Mesenteric fat pad (tissue), 1 donor: ENCODE measurements at regions not wholly inside any gene's neighbourhood (a gene's known extent, or its start where the extent isn't known, plus 50 kb on each side); places are given as distances from the start of the nearest gene placed in this dataset.

ENCODE experiments used
- DNase-seq: peaks from one replicate; pipeline ENCODE4 v3.0.0-alpha.2; 2020; ENCODE audit warnings: low spot score
- donor health status: DM: yes; HTN: yes; CAD: no.

DNA sequence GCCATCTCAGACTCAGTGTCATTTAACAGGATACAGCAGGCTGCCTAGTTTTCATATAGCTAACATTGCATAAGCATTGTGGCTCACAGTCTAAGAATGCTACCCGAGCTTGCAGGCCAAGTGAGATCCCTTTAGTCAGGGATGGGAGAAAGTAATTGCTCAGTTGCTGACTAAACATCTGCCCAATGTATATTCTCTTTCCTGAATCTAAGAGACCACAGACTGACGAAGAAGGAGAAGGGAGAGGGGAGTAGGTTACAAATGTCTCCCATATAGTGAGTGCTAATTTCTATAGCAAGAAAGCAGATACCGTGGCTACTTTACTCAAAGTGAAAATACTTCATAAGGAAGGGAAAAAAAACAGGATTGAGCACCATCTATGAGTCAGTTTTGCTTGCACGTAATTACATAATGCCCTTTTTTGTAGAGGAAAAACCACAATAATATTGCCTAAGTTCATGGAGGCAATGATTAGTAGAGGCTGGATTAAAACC lies 453.9 kb downstream of the COG6 start:
- DNase-seq, result no peak

DNA sequence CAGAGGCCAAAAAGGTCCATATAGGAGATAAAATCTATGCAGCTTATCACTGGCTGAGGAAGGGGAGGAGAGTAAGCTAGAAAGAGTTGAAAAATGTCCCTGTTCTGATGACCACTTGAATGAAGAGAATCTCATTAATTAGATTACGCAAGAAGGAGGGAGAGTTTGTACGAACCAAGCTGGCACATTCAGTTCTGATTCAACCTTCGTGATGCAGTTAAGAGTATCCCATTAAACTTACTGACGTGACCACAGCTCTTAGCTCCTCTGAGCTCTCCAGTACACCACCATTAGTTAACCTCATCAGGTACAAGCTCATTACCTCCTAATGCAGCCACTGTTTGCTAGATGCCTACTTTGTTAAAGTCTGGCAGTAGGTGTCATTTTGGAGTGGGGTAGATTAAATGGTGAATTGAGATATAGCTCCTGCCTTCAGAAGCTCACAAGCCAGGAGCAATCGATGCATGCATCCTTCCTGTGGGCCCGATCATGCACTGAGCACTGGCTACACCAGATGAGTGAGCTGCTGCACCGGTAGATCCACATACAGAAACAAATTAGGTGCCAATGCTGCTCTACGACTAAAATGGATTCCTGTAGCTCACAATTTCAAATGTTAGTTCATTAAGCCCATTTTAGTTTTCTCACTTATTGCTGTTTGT lies 458.3 kb downstream of the COG6 start:
- DNase-seq, result no peak

DNA sequence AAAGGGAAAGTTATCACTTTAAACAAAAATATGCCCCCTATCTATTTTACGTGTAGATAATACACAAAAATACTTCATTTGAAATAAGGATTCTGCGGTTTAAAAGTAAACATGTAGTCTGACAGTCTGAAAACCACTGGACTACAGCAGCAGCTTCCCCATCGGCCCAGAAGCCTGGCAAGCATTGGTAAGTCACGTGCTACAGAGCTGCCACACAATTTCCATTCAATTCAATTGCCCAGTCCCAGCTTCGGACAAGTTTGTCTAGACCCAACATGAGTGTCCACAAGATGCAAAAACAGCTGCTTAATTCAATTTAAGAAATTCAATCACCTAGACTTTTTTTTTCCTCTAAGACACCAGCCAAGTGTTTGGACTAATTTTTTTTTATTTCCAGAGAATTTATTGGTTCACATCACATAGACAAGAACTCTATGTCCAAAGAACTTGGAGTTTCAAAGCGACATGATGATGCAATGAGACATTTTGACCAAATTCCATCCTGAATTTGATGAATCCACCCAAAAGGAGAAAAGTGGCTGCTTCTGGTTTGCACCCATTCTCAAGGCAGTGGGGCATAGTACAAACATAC lies 458.9 kb downstream of the COG6 start:
- DNase-seq, result no peak

DNA sequence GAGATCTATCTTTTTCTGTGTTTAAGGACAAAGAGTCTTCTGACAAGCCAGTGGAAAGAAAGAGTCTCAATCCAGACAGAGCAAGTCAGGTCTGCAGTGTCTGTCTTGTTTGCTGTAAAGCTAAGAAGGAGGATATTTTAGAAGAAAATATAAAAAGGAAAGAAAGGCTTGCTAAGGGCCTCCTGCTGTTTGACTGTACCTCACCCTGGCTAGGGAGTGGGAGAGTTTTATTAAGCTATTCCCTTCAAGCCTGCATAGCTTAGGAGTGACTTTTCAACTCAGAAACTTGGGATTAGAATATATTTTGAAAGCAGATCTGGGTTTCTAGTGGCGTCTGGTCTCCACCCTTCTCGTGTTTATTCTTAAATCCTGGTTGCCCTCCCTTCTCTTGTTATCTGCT lies 460.0 kb downstream of the COG6 start:
- DNase-seq, result no peak

DNA sequence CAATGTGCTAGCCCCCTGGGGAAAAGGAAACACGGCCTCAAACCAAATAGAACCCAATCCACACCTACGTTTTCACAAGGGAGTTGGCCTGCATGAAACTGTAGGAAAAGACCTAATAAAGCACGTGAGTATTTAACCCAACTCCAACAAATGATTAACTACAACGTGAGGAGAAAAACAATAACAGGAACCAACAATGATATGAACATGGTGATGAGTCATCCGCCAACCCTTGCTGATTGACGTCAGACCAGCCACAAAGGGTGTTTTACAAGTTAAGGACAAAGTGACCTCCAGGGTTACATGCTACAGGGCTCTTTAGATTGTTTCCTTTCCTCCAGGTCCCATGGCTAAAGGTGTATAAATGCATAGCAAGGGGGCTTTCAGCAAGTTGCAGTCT lies 460.5 kb downstream of the COG6 start:
- DNase-seq, result no peak

DNA sequence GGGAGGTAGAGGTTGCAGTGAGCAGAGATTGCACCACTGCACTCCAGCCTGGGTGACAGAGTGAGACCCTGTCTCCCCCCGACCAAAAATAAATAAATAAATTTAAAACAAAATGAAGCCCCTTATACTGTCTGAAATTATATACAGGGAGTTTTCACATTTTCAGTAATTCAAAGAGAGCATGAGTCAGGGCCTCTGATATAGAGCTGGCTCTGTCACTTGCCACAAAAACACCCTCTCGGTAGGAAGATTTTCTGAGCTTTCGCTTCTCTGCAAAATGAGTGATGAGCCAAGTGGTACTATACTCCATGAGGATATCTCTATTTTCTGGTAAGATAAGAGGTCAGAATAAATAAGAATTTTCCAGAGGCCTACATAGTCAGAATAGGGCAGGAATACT lies 462.9 kb downstream of the COG6 start:
- no peak for DNase-seq

DNA sequence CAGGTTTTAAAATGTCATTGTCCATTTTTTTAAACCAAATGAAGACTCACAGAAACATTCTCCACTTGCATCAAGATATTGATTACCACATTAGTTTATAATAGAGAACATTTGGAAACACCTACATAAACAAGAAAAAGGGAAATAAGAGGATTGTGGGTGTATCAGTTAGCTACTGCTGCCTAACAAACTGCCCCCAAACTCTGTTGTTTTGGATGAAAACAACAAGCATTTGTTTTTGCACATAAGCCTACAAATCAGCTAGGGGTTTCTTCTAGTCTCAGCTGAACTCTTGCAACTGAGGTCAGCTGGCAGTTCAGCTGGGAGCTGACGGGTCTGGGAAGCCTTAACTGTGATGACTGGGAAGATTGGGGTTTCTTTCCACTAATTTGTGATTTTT lies 464.4 kb downstream of the COG6 start:
- DNase-seq, result no peak

DNA sequence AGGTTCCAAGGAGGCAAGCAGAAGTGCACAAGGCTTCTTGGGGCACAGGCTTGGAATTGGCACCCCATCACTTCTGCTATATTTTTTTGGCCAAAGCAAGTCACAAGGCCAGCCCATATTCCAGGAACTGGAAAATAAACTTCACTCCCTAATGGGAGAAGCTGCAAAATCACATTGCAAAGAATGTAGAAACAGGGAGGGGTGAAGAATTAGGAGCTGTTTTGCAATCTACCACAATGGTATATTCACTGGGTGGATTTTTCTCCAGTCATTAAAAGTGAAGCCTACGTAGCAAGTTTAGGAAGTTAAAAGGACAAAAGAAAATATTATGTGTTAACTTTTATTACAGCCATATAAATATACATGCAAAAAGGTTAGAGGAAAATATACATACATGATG lies 464.8 kb downstream of the COG6 start:
- no peak for DNase-seq

DNA sequence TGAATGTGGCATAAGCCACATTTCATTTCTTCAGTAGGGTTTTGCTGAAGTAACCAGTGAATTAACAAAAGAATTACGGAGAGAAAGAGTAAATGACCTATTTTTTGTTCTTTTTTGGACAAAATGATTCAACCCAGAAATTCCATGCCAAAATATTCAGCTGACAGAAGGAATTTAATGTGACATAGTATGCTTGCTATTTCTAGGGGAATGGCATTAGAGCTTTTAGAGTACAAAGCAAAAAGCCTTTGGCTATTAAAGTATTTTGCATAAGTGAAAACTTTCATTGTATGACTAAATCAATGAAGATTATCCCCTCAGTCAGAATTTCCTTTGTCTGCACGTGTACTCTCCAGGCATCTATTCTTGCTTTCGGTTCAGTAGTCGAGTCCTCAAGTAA lies 465.3 kb downstream of the COG6 start:
- no peak for DNase-seq

DNA sequence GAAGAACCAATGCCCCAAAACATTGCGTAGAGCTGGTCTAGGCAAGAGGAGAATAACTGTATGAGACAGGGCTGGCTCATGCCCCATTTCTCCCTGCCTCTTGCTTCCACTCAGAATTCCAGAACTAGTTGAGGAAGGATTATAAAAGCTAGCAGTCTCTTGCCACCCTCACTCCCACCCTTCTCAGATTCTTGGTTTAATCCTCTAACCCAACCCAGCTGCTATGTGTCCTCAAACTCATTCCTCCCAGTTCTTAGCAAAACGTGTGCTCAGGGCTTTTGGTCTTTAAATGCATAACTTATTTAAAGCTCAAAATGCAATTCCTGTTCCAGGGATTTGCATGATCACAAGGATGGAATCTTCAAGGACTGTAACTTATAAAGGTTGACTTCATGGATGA lies 466.3 kb downstream of the COG6 start:
- no peak for DNase-seq

DNA sequence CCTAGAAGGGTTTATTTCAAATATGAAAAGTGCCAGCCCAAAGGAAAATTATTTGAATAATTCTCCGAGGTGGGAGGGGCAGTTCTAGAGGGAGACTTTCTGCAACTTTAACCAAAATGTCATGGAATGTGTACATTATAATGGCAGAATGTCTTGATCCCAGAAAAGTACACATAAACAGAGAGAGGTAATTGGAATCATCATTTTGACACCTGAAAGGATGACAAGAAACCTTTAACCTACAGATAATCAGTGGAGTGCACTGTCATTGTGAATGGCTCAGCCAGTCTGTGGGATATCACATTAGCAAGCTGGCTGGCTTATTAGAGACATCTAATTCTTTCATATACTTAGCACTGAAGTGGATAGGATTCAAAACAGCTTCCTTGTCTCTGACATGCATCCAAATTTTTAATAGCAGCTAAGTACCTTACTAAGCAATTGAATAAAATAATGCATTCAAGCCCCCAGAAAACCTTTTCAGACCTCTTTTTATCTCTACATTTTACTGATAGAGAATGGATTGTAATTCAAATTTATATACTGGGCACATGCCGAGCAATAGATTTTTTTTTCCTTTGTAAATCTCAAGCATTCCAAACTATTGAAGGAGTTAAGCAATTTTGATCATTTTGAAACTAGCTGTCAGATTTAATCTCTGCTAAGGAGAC lies 468.6 kb downstream of the COG6 start:
- no peak for DNase-seq

DNA sequence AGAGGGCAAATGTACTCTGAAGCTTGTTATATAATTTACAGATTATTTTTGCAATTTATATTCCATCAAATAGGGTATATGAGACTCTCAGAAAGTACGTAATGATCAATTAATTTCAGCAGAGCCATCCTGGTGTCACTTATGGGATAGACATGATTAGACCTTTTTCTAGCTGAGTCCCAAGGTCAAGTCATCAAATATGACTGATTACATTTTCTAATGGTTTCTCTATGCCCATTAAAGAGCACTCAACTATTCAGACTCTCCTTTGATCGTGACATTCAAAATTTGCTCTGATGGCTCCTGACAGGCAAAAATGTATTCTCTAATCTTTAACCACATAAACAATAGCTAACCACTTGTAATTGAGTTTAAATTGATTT lies 469.2 kb downstream of the COG6 start:
- no peak for DNase-seq

DNA sequence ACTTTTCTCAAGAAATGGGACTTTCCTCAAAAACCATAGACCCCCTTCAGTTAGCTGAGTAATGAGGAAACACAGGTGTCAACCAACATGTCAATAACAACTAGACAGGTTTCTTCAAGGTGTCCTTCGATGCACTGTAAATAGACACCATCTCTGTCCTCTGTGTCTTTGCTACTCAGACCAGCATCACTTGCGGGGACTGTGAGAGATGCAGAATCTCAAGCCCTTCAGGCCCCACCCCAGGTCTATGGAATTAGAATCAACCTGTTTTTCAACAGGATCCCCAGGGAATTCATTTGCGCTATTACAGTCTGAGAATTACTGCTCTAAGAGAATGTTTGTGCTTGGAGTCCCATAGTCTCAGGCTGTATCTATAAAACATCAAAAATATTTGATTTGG lies 469.9 kb downstream of the COG6 start:
- DNase-seq, result no peak

DNA sequence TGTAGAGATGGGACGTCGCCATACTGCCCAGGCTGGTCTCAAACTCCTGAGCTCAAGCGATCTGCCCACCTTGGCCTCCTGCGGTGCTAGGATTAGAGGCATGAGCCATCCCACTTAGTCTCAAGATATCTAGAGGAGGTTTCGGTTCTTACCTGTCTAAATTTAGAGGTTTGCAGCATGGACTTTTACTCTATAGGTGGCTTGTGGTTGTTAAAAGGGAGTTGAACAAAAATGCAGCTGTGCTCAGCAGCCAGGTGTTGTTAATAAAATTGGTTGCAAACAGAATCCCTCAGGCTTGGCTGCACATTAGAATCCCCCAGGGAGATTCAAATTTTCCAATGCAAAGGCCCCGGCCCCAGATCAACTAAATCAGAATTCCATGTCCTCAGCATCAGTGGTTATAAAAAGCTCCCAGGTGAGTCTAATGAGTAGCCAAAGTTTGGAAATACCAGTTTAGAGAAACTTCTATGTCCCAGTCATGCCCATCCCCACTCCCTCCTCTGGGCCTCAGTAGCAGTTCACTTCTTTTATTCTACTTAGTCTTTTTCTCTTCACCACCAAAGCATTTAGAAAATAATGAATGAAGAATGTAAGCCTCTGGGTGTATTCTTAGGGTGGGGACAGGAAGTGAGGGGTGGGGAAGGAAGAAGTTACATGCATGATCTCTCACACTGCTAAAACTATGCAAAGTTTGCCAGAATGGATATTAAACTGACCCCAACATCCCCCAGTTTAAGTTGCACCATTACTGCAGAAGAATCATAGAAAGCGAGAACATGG lies 471.0 kb downstream of the COG6 start:
- no peak for DNase-seq

DNA sequence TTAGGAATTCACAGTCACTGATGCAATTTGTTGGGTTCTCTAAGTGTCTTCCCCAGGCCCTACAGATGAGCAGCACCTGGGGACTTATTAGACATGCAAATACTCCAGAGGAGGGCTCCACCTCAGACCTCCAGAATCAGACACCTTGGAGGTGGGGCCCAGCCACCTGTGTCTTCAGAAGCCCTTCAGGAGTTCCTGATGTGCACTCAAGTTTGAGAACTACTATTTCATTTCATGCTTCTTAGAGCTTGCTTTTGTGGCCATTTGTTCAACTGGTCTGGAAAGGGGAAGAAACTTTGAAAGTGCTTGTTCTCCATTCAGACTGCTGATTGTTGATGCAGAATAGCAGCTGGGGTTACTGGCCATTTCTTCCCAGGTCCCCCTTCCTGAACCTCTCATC lies 472.0 kb downstream of the COG6 start:
- DNase-seq, result no peak

DNA sequence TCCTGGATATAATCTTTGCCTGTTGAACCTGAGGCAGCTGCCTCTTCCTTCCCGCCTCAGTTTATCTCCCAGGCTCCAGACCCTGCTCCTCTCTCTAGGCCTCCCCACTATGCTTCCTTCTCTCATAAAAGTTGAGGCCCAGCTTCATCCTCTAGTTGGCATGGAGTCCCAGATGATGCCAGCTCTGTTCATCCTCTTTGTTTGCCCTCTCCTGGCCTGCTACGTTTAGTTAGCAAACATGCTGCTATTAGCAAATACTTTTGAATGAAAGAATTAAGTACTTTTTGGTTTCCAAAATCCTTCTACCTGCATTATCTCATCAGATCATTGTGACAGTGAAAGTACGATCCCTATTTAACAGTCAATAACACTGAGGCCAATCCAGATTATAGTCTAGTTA lies 472.5 kb downstream of the COG6 start:
- DNase-seq, result no peak

DNA sequence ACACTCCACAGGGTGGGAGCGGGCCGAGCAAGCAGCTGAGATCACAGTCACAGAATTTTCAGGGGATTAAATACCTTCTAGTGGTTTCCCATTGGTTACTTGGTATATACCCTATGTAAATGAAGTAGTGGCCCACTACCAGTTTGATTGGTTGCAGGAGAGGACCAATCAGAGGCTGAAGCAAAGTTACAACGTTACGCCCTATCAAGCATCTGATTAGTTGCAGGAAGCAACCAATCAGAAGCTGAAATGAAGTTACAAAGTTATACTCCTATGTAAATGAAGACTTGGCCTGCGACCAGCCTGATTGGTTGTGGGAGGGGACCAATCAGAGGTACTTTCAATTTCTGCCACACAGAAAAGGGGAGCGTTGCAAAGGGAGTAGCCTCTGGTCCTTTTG lies 474.0 kb downstream of the COG6 start:
- DNase-seq, result no peak

DNA sequence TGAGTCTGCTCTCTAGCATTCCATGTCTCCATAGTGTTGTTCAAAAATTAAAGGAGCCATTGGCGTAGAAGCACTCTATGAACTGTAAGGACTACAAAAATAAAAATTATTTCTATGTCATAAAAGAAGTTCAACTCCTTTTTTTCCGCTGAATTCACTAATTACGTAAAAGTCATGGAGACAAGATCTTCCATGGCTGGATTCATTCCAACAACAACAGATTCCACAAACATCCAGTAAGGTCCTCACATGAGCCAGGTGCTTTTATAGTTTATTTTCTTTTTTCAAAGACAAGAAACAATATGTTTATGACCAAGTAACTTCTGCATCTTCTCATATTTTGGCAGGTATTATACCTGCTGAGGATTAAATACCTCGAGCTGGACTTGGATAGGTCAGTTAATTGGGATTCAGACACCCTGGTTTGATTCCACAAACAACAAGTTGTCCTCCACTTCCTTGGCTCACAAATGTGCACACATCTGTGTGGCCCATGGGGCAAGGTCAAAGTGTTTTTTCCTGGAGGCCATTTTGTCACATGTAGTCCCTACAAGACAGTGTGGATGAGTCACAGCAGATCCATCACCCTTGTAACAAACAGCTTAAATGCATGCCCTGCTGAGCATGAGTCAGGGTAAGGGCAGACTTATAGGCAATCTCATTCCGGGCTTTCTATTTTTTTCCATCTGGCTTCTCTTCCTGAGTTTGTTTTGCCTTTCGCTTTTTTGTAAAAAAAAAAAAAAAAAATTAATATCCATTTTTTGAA lies 475.6 kb downstream of the COG6 start:
- no peak for DNase-seq

DNA sequence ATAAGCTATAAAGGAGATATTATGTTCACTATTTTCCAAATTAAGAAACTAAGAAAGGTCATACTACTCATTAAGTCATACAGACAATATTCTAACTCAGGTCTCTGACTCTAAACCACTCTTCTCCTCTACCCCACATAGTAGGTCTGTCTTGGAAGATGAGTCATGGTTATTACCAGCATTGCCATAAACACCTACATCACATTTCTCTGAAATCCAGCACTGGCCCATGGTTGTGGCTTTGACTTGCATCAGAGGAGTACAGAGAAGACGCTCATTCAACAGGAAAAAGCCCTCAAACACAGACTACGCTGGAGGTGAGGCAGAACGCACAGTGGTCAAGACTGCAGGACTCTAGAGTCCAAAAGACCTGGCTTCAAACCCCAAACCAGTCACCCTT lies 476.8 kb downstream of the COG6 start:
- no peak for DNase-seq

DNA sequence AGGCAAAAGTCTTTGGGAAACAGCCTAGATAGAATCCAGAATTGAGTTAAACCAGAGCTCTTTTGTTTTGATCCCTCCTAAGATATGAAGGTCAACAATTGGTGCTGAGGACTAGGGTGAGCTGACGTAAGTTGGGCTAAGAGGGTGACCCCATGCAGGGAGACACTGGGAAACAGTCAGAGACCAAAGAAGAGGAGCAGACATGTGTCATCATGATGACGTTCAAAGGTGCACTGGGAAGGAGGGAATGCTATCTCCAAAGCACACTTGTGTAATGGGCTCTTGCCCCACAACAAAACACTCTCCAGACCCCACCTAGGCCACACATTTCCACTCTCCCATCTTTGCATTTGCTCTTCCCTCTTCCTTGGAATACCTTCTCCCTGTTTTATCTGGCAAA lies 481.4 kb downstream of the COG6 start:
- DNase-seq, result no peak

DNA sequence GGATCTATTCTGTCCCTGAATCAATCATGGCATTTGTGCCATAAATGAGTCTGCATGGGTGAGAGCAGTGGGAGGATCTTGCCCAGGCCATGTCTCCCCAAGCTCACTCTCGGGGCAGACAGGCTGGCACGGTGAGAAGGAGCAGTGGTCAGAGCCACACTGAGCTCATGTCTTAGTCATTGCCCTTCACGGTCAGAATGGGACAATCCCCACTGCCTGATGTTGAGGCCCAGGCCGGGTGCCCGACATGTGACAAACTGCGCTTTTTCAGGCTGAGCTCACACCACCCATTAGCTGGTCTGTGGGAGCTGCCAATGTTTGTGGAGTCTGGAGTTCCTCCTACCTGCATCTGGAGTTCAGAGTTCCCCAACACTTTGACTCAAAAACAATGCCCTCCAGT lies 481.9 kb downstream of the COG6 start:
- DNase-seq, result no peak
